Testis (tissue), 2 donors: ENCODE measurements at regions not wholly inside any gene's neighbourhood (a gene's known extent, or its start where the extent isn't known, plus 50 kb on each side); places are given as distances from the start of the nearest gene placed in this dataset.

Experiments
- DNase-seq: peaks from one replicate; pipeline ENCODE4 v3.0.0-alpha.2; 2019
- H3K27ac ChIP-seq, 2 donors: fragments of 200-600 bp; sonication (generic); one replicate each; pipeline ENCODE4 v1.5.1; 2019
- H3K27me3 ChIP-seq: fragments of 200-600 bp; sonication (generic); one replicate; pipeline ENCODE4 v1.5.1; 2019
- H3K36me3 ChIP-seq: fragments of 200-600 bp; sonication (generic); one replicate; pipeline ENCODE4 v1.5.1; 2017; ENCODE audit warnings: low read depth; ENCODE audit errors: missing control alignments
- H3K4me1 ChIP-seq: fragments of 200-600 bp; sonication (generic); one replicate; pipeline ENCODE4 v1.5.1; 2019
- H3K4me3 ChIP-seq, 2 donors: fragments of 200-600 bp; sonication (generic); one replicate each; pipeline ENCODE4 v1.5.1; 2017 to 2019
- H3K9me3 ChIP-seq: fragments of 200-600 bp; sonication (generic); one replicate; pipeline ENCODE4 v1.5.1; 2017
- CTCF ChIP-seq, 3 experiments: fragments of 450-650 bp in 2 of 3; fragments of 200-600 bp in 1 of 3; sonication (generic) in 1 of 3; IDR thresholded peaks; one replicate each; pipeline ENCODE4 v1.5.1; 2016 to 2019; ENCODE audit warnings: antibody characterized with exemption in 3 of 3, mild to moderate bottlenecking in 2 of 3, moderate library complexity in 1 of 3
- POLR2A ChIP-seq: fragments of 450-650 bp; IDR thresholded peaks from one replicate; pipeline ENCODE4 v1.6.1; 2017; ENCODE audit warnings: antibody characterized with exemption, mild to moderate bottlenecking, moderate library complexity
- WGBS, 2 donors: methylation state at CpG; one replicate each; pipeline ENCODE4 v1.1.5; 2018; 5-methylcytosine and 5-hydroxymethylcytosine counted together
- intact Hi-C: fragments of 100-400 bp; cut with DNase I; formaldehyde crosslinking; loops from one replicate; pipeline ENCODE4 v1.15.1; 2023; ENCODE audit warnings: low total_unique reads

- no peaks in the 10 kb centered on the region for H3K9me3 ChIP-seq
- H3K36me3 ChIP-seq = no peaks in the 10 kb centered on the region
- intact Hi-C loops = no loop called here
- no peak for DNase-seq
- TF ChIP-seq POLR2A (no peak), CTCF (IDR thresholded peaks at IDR 0.05) (no peak)
- H3K4me1 ChIP-seq = no peaks in the 10 kb centered on the region
- H3K4me3 ChIP-seq = no peak overlapping the region
- WGBS, 2 donors = 82 to 87% methylated on average over 1 of the region's 1 CpG
- H3K27me3 ChIP-seq = no peaks in the 10 kb centered on the region
- H3K27ac ChIP-seq = no peak overlapping the region
Measured at GRCh38 chr10:64637939-64638338, 1116.7 kb downstream of the REEP3 start.

- TF ChIP-seq CTCF (IDR thresholded peaks at IDR 0.05) = no peak
- Histone ChIP-seq H3K9me3 (no peaks in the 10 kb centered on the region), H3K4me3 (no peak overlapping the region), H3K36me3 (no peaks in the 10 kb centered on the region), H3K4me1 (no peaks in the 10 kb centered on the region), H3K27ac (no peak overlapping the region), H3K27me3 (no peaks in the 10 kb centered on the region)
- intact Hi-C loops = no loop called here
- peak; percentile 30 for DNase-seq
- 76 to 77% methylated on average over 3 of the region's 3 CpGs for WGBS, 2 donors
Measured at GRCh38 chr10:64648915-64649314, 1127.7 kb downstream of the REEP3 start.

- no peaks in the 10 kb centered on the region for H3K4me1 ChIP-seq
- no peak for TF ChIP-seq POLR2A
- intact Hi-C loops = no loop called here
- 67 to 79% methylated on average over 2 of the region's 2 CpGs for WGBS, 2 donors
- H3K9me3 ChIP-seq = no peaks in the 10 kb centered on the region
- H3K27me3 ChIP-seq = no peaks in the 10 kb centered on the region
- no peak for DNase-seq
- H3K4me3 ChIP-seq = no peak overlapping the region
- H3K27ac ChIP-seq = no peak overlapping the region
- H3K36me3 ChIP-seq = no peaks in the 10 kb centered on the region
Measured at GRCh38 chr10:64658528-64658927, 1137.3 kb downstream of the REEP3 start.

- no peak overlapping the region for H3K4me3 ChIP-seq
- intact Hi-C loops = no loop called here
- H3K36me3 ChIP-seq = no peaks in the 10 kb centered on the region
- TF ChIP-seq CTCF (IDR thresholded peaks at IDR 0.05) (no peak), POLR2A (no peak)
- no peaks in the 10 kb centered on the region for H3K27me3 ChIP-seq
- H3K4me1 ChIP-seq = no peaks in the 10 kb centered on the region
- no peak overlapping the region for H3K27ac ChIP-seq
- no peaks in the 10 kb centered on the region for H3K9me3 ChIP-seq
- no peak for DNase-seq
- WGBS, 2 donors = 84 to 95% methylated on average over 1 of the region's 1 CpG
Measured at GRCh38 chr10:64659311-64659710, 1138.1 kb downstream of the REEP3 start.

GRCh38 chr10:64682043-64682442 lies 1160.8 kb downstream of the REEP3 start:
- H3K9me3 ChIP-seq = no peaks in the 10 kb centered on the region
- no peaks in the 10 kb centered on the region for H3K36me3 ChIP-seq
- H3K27me3 ChIP-seq = no peaks in the 10 kb centered on the region
- no peak overlapping the region for H3K27ac ChIP-seq
- DNase-seq = no peak
- 92 to 94% methylated on average over 2 to 3 of the region's 3 CpGs for WGBS, 2 donors
- intact Hi-C loops = no loop called here
- no peak overlapping the region for H3K4me3 ChIP-seq
- TF ChIP-seq POLR2A (no peak), CTCF (IDR thresholded peaks at IDR 0.05) (no peak)
- H3K4me1 ChIP-seq = no peaks in the 10 kb centered on the region
